ENCODE measurements at regions not wholly inside any gene's neighbourhood (a gene's known extent, or its start where the extent isn't known, plus 50 kb on each side); places are given as distances from the start of the nearest gene placed in this dataset.

DNA sequence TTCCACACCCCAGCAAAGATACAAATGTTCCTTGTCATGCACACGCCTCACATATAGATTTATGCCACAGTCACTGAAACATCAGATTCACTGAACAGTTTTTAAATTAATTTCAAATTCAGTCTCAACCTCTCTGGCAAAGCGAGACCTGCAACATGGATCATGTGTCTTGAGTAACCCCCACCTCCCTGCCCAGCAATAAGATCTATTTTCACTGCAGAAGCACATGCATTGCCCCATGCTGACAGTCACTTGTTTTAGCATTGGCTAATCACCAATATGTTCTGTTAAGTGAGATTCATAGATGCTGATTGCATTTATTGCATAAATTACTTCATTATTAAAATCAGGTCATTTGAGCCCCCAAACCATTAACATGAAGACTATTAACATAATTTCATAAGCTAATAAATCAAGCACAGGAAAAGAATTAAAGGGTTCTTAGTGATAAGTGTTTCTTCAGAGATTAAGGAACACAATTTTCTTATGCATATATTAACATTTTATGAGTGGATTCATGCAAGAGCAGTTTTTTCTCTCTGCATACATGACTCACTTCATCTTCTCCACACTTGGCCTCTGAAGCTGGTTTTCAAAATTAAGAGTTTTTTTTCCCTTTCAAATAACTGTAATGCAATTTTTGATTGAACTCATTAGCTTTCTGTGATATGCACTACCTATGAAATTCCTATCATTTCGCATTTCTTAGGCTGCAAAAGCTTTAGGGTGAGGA lies 173.2 kb upstream of the SOX4 start:
- Histone ChIP-seq H3K4me3 (replicated peaks; ENCODE audit: insufficient read depth, low read length) (no peak overlapping the region), H3K27ac (replicated peaks) (no peak overlapping the region), H3K27me3 (ENCODE audit: insufficient read depth, poor library complexity, severe bottlenecking) (no peaks in the 10 kb centered on the region)
- DNase-seq (ENCODE audit: low read depth in 1 of 2, low spot score in 1 of 2) = no peak
- TF ChIP-seq, protein P1, sequence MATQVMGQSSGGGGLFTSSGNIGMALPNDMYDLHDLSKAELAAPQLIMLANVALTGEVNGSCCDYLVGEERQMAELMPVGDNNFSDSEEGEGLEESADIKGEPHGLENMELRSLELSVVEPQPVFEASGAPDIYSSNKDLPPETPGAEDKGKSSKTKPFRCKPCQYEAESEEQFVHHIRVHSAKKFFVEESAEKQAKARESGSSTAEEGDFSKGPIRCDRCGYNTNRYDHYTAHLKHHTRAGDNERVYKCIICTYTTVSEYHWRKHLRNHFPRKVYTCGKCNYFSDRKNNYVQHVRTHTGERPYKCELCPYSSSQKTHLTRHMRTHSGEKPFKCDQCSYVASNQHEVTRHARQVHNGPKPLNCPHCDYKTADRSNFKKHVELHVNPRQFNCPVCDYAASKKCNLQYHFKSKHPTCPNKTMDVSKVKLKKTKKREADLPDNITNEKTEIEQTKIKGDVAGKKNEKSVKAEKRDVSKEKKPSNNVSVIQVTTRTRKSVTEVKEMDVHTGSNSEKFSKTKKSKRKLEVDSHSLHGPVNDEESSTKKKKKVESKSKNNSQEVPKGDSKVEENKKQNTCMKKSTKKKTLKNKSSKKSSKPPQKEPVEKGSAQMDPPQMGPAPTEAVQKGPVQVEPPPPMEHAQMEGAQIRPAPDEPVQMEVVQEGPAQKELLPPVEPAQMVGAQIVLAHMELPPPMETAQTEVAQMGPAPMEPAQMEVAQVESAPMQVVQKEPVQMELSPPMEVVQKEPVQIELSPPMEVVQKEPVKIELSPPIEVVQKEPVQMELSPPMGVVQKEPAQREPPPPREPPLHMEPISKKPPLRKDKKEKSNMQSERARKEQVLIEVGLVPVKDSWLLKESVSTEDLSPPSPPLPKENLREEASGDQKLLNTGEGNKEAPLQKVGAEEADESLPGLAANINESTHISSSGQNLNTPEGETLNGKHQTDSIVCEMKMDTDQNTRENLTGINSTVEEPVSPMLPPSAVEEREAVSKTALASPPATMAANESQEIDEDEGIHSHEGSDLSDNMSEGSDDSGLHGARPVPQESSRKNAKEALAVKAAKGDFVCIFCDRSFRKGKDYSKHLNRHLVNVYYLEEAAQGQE (IDR thresholded peaks at IDR 0.05; ENCODE audit: insufficient replicate concordance, low read depth) = no peak
- no peak for TF ChIP-seq POLR2AphosphoS5 (IDR thresholded peaks at IDR 0.05; ENCODE audit: low read depth)

DNA sequence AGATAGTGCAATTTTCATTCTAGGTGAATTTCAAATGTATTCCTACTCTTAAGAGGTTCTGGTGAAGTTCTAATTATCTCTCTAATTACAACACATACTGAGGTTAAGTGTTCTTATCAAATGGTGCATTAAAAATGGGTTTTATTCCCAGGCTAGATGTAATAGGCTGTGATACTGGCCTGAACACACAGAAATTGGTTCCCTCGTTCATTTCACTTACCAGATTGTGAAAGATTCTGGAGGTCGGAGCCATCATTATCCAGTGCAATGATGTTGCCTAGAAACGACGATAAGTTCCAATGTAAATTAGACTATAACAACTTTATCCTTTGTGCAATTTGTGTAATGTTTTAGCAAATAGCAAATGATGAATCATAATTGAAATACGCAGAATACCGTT lies 172.6 kb upstream of the SOX4 start:
- Histone ChIP-seq H3K4me3 (replicated peaks; ENCODE audit: insufficient read depth, low read length) (no peak overlapping the region), H3K27me3 (ENCODE audit: insufficient read depth, poor library complexity, severe bottlenecking) (no peaks in the 10 kb centered on the region), H3K27ac (replicated peaks) (no peak overlapping the region)
- TF ChIP-seq, protein P1 (IDR thresholded peaks at IDR 0.05; ENCODE audit: insufficient replicate concordance, low read depth) = no peak
- no peak for TF ChIP-seq POLR2AphosphoS5 (IDR thresholded peaks at IDR 0.05; ENCODE audit: low read depth)
- no peak for TF ChIP-seq GABPA (IDR thresholded peaks at IDR 0.05; ENCODE audit: low read depth)
- no peak for TF ChIP-seq SPI1 (IDR thresholded peaks at IDR 0.05; ENCODE audit: borderline replicate concordance, low read depth)
- TF ChIP-seq, protein P2, sequence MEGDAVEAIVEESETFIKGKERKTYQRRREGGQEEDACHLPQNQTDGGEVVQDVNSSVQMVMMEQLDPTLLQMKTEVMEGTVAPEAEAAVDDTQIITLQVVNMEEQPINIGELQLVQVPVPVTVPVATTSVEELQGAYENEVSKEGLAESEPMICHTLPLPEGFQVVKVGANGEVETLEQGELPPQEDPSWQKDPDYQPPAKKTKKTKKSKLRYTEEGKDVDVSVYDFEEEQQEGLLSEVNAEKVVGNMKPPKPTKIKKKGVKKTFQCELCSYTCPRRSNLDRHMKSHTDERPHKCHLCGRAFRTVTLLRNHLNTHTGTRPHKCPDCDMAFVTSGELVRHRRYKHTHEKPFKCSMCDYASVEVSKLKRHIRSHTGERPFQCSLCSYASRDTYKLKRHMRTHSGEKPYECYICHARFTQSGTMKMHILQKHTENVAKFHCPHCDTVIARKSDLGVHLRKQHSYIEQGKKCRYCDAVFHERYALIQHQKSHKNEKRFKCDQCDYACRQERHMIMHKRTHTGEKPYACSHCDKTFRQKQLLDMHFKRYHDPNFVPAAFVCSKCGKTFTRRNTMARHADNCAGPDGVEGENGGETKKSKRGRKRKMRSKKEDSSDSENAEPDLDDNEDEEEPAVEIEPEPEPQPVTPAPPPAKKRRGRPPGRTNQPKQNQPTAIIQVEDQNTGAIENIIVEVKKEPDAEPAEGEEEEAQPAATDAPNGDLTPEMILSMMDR (IDR thresholded peaks at IDR 0.05; ENCODE audit: insufficient read depth, low read length) = no peak
- DNase-seq (ENCODE audit: low read depth in 1 of 2, low spot score in 1 of 2) = no peak

DNA sequence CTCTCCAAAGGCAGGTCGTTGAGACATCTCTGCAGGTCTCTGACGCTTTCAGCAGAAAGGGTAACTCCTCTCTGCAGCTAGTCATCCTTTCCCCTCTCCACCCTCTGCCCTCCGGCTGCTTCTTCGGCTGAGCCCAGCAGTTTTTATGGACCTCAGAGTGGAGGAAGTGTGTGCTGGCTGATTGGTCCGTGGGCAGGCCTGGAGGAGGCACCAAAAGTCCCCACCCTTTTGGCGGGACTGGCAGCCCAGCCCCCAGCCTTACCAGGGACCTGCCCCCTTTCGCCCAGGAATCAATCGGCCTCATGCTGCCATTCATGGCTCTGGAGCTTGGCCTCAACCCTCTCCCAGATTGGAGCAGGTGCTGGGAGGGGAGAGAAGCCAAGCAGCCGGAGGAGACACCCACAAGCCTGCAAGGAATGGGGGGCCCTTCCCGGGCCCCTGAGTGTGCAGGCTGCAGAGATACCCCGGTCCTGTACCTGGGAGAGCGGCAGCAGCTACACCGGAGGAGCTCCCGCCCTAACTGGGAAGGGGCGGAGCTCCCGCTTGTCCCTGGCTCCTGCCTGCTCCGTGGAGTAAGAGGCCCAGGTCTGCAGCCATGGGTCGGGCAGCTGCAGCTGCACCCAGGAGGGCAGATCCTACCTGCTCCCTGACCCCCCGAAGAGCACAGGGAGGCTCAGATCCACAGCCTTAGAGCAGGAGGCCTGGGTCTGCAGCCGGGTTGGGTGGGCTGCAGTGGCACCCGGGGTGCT lies 170.3 kb upstream of the SOX4 start:
- Histone ChIP-seq H3K27ac (replicated peaks) (no peak overlapping the region), H3K27me3 (ENCODE audit: insufficient read depth, poor library complexity, severe bottlenecking) (no peaks in the 10 kb centered on the region), H3K4me3 (replicated peaks; ENCODE audit: insufficient read depth, low read length) (no peak overlapping the region)
- no peak for DNase-seq (ENCODE audit: low read depth in 1 of 2, low spot score in 1 of 2)
- TF ChIP-seq SPI1 (IDR thresholded peaks at IDR 0.05; ENCODE audit: borderline replicate concordance, low read depth) (no peak), POLR2AphosphoS5 (IDR thresholded peaks at IDR 0.05; ENCODE audit: low read depth) (no peak), GABPA (IDR thresholded peaks at IDR 0.05; ENCODE audit: low read depth) (no peak)
- TF ChIP-seq, protein P1 (IDR thresholded peaks at IDR 0.05; ENCODE audit: insufficient replicate concordance, low read depth) = no peak
- TF ChIP-seq, protein P2 (IDR thresholded peaks at IDR 0.05; ENCODE audit: insufficient read depth, low read length) = no peak

Measured in HL-60 (cell line).